DMS153 (cell line): ENCODE measurements at regions not wholly inside any gene's neighbourhood (a gene's known extent, or its start where the extent isn't known, plus 50 kb on each side); places are given as distances from the start of the nearest gene placed in this dataset.
"Not testable (repeated sequence)": the region's sequence is repeated elsewhere in the genome, so short reads cannot be mapped to it uniquely, and the experiment has no call there.

Source experiments
- DNase-seq: peaks from one replicate; lab custom pipeline; 2025; lab: John Stamatoyannopoulos, UW

DNA sequence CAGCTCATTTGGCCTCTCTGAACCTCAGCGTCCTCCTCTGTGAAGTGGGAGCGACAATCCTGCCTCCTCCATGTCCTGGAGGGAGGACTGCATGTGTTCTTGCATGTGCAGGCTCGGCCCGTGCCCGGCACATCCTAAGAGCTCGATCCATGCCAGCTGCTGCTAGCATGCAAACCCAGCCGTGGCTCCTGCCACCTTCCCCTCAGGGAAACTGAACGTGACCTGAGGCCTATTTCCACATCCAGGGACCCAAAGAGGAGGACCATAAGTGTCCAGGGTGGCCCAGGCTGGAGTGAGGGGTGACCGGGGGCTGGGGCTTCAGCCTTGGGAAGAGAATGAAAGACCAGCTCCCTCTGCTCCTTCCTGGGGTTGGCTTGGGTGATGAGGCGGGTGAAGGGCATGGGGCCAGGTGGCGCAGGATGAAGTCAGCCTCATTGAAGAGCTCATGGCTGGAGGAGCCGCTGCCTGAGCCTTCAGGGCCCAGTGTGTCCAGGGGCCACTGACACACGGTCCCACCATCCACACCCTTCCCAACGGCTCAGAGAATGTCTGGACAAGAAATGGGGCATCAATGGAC, 115.7 kb upstream of the AKAP13 start:
- not testable (repeated sequence) for DNase-seq

DNA sequence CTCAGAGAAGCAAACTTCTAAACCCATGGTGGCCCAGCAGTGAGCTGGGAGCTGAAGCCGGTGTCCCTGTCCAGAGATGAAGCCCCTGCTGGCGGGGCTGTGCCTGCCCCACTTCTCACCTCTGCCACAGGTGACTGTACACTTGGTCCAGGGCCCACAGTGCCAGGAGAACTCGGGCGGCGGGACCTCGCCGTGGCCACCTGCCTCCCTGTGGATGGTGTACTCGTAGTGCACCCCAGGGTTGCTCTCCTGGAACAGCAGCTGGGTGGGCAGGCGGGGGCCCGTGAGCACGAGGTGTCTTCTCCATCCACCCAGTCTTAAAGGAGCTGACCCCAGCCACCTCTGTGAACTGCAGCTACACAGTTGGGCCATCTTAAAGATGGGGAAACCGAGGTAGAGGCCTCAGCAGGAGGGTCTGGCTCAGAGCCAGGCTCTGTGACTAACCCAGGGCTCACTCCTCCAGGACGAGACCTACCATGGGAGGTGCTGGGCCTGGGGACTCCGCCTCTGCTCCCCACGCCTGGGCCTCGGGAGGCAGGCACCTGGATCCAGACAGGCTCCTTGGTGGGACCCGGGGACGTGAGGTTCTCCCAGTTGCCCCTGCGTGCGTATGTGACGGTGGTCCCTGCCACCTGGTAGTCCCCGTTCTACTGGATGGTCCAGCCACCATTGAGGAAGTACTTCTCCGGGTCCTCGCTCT, 113.1 kb upstream of the AKAP13 start:
- DNase-seq = not testable (repeated sequence)

DNA sequence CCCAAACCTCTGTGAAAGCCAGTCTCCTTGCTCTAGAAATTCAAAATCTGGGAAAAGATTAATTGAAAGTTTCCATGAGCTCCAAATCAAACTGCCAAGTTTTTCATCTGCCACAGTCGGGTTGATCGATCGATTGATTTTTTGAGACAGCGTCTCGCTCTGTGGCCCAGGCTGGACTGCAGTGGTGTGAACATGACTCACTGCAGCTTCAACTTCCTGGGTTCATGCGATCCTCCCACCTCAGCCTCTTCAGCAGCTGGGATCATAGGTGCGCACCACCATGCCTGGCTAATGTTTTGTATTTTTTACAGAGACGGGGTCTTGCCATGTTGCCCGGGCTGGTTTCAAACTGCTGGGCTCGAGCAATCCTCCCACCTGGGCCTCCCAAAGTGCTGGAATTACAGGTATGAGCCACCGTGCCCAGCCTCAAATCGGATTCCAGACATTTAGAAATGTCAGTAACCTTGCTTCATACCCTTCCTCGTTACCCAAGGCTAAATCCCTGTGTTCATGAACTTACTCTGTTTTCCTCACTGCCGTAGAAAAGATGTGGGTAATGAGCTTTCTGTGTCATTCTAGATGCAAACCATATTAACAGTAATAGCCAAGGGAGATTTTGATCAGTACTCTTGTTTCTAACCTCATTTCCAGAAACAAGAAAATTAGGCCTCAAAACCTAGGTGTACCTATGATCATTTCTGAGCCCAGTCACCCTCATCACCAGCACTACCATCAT, 105.9 kb upstream of the AKAP13 start:
- no peak for DNase-seq

DNA sequence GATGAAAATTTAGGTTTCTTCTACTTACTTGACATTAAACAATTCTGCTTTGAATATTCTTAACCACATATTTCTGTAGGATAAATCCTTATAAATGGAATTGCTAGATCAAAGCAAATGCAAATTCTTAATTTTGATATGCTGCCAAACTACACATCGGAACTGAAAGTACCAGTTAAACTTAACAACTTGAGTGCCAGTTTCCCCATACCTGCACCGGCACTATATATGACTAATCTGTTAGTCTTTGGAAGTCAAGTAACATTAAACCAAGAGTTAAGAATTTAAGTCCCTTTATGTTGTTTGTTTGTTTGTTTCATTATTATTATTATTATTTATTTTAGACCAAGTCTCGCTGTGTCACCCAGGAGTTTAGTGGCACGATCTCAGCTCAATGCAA, 103.9 kb upstream of the AKAP13 start:
- no peak for DNase-seq

DNA sequence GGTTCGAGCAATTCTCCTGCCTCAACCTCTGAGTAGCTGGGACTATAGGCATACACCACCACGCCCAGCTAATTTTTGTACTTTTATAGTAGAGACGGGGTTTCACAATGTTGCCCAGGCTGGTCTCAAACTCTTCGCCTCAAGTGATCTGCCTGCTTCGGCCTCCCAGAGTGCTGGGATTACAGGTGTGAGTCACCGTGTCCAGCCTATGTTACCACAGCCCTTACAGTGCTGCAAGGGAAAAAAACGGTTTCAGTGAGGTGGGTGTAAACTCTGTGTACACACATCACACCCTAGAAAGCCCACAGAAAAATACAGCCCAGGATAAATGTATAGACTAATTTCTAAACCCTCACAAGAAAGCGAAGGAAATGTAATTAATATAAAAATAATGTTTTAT, 103.5 kb upstream of the AKAP13 start:
- DNase-seq = no peak

DNA sequence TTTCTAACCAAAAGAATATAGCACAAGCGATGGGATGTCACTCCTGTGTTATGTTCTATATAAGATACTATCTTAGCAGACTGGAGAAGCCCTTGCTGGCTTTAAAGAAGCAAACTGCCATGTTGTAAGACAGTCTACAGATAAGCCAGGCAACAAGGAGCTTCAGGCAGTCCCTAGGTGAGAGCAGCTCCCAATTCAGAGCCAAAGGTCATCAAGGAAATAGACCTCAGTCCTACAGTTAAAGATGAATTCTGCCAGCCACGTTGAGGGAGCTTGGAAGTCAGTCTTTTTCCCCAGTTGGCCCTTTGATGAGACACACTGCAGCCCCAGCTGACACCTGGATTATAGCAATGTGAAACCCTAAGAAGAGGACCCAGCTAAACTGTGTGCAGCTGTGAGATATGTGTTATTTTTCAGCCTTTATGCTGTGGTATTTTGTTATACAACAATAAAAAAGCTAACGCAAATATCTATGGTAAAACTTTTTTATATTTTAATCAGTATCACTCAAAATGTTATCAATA, 102.5 kb upstream of the AKAP13 start:
- no peak for DNase-seq

DNA sequence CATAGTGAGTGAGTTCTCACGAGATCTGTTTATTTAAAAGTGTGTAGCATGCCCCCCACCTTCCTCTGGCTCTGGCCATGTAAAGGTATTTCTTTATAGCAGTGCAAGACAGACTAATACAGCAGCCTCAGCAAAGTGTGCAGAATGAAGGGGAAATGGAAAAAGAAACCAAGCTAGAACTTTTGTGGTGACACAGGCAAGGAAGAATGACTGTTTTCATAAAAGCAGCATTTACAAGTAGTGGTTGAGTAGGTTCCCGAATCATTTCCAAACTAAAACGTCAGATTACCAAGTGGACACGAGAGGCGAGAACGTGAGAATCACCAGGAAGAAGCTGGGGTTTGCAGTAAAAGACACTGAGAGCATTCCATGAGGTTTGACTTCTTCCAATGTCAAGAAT, 100.2 kb upstream of the AKAP13 start:
- no peak for DNase-seq

DNA sequence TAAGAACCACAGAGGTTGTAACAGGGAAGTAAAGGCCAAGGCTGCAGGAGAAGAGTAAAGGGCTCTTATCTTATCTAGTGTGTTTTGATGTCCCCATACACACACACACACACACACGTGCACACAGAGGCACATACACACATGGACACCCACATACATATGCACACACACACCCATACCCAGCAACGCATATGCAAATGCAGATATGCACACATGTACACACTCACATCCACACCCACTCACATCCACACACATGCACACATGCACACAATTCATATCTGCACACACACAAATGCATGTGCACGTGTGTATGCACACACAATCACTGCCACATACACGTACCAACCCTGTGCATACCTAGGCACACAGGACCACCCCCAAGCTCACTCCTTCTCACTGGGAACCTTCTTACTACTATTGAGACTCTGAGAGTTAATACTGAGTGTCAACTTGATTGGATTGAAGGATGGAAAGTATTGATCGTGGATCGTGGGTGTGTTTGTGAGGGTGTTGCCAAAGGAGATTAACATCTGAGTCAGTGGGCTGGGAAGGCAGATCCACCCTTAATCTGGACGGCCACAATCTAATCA, 99.0 kb upstream of the AKAP13 start:
- no peak for DNase-seq

DNA sequence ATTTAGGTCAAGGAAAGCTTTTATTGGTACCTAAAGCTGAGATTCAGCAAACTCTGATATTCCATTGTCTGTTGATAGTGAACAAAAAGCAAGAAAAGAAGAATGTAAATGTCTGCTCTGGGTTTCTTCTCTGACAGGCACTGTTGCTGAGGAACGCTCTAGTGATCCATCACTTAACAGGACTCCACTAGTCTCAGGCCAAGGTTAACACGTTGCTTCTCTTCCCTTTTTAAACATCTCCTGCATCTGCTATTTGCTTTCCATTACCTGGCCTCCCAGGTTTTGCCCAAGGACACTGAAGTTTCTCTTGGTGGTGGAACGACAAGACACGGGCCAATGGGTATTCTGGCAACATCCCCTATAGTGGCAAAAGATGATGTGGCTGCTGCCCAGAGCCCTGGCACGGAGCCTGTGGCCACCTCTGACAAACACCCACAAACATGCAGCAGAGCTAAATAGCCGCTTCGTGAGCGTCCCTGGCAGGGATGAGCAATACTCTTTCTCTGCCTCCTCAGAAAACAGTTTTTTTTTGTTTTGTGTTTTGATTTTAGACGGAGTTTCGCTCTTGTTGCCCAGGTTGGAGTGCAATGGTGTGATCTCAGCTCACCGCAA, 97.8 kb upstream of the AKAP13 start:
- no peak for DNase-seq

DNA sequence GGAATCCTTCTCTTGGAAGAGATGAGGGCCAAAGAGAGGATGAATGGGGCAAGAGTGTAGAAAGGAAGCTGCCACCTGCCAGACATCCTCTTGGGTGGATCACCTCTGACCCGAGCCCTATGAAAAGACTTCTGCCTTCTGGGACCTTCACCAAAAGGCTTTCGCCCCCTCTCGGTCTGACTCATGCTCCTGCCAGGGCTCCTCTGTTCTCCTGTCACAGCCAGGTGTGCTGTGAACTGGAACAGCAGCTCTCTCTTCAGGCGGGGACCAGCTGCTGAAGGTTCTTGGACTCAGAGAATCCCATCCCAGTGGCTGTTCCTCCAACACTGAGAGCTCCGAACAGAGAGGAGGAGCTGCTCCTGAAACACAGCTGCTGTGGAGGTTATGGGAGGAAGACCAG, 96.6 kb upstream of the AKAP13 start:
- DNase-seq = not testable (repeated sequence)

DNA sequence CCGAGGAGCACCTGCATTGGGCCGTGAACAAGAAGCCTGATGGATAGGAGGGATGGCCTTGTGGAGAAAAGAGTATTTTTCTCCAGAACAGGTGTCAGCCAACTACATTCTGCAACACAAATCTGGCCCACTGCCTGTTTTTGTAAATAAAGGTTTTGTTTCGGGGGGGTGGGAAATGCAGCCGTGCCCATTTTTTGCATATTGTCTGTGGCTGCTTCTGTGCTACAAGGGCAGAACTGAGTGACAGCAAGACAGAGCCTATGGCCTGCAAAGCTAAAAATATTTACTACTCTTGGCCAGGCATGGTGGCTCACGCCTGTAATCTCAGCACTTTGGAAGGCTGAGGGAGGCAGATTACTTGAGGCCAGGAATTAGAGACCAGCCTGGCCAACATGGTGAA, 95.9 kb upstream of the AKAP13 start:
- DNase-seq = no peak

DNA sequence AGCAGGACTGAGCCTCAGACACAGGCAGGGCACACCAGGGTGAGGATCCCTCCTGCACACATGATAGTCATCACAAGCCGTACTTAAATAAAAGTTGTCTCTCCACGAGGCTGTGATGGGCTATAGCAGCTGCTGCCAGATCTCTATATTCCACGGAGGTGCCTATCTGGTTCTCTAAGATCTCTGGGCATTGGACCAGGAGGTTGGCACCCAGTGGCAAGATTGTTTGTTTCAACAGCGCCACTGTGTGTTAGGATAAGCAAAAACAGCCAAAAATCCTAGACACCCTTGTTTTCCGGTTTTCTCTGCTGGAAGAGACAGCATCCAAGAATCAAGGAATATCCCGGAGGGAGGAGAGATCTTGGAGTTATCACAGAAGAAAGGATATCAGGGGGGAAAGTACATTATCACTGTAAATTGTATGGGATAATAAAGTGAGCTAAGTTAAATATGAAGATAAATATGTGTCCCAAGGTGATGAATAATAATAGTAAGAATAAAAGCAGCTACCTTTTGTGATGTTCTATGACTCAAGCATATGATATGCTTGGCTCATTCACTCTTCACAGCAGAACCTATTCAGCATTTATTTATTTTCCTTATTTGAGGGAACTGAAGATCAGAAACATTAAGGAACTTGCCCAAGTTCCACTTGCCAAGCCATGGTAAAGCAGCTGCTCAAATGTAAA, 90.6 kb upstream of the AKAP13 start:
- DNase-seq = no peak

DNA sequence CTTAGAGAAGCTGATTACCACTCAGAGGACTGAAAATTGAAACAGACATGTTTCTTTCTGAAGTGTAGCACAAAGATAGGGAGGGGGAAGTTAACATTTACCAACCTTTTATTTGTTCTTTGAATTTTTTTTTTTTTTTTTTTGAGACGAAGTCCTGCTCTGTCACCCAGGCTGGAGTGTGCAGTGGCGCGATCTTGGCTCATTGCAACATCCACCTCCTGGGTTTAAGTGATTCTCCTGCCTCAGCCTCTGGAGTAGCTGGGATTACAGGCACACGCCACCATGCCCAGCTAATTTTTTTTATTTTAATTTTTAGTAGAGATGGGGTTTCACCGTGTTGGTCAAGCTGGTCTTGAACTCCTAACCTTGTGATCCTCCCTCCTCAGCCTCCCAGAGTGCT, 87.8 kb upstream of the AKAP13 start:
- DNase-seq = not testable (repeated sequence)

DNA sequence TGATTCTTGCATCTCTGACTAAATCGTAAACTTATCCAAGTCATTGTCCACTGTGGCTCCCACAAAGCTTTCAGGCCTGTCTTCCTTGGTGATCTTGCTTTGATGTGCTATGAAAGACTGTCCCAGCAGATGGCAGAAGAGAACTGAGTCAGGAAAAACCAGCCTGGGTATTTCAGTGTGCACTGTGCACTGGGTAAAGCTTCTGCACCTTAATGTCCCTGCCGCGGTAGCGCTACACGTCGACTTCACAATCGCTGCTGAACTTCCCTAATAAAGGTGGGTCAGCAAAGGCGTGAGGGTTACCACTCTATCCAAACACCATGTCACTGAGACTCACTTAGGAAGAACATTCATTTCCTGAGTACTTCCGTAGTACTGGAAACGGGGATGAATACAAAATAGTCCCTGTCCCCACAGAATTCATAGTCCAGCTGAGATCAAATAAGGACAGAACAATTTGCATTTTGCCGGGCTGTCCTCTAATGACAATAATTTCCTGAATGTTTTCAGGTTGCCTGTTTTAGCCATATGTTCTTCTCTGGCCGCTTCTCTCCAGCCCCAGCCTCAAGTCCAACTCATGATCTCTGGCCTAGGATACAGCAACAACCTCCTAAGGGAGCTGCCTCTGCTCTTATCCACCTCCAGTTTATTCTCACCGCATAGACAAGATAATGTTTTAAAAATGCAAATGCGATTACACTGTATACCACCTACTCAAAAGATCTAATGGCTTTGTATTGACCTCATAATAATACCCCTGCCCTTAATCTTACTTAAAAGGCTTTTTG, 83.6 kb upstream of the AKAP13 start:
- DNase-seq = peak; percentile 12

DNA sequence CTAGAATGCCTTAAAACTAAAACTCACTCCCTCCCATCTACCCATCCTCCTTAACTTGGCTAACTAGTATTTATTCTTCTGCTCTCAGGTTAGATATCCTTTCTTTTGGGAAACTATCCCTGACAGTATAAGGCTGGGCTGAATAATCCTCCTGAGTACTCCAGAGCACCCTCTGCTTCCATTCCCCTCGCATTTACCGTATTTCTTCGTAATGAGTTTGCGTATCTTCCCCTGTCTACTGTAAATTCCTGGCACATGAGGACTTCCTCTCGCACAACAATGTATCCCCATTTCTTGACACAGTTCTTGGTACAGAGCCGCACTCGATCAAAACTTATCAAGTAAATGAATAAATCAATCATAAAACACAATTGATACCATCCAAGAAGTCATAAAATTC, 82.9 kb upstream of the AKAP13 start:
- no peak for DNase-seq

DNA sequence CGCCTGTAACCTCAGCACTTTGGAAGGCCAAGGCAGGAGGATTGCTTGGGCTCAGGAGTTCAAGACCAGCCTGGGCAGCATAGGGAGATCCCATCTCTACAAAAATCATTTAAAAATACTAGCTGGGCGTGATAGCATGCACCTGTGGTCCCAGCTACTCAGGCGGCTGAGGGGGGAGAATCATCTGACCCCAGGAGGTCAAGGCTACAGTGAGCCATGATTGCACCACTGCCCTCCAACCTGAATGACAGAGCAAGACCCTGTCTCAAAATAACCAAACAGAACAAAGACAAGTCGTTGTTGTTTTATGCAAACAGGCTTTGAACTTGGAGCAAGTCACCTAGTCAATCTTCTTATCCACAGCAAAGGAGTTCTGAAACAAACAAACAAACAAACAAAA, 82.0 kb upstream of the AKAP13 start:
- DNase-seq = no peak

DNA sequence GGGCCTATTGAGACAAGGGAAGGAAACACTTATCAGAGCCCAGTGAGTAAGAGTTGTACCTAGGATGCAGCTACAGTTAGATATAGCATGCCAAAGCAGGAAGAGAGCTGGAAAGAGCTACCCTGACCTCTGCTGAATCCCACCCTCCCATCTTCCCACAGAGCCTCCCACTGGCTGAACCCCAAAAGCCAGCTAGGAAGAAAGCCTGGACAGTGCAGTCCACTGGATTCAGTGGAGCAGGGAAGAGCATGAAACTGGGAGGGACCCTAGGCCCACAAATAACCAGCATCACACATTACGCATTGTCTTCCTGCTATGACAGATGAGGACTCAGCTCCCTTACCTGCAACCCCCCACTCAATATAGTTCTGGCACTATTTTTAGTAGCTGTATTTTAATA, 81.5 kb upstream of the AKAP13 start:
- DNase-seq = no peak

DNA sequence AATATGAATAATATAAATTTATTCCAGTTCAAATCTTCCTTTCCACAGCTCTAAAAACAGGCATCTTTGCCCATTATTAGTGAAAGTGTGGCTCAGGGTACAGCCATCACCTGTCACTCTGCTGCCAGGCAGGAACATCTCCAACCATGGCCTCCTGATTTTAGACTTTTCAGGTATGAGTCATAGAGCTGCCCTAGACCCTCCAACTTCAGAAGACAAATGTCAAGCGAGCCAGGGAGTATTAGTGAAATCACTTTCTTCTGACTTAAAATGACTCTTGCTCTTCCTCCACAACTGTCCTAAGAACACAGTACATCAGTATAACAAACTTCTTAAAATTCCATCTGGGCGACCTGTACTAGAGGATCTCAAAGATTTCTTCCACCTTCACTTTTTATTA, 78.1 kb upstream of the AKAP13 start:
- no peak for DNase-seq

DNA sequence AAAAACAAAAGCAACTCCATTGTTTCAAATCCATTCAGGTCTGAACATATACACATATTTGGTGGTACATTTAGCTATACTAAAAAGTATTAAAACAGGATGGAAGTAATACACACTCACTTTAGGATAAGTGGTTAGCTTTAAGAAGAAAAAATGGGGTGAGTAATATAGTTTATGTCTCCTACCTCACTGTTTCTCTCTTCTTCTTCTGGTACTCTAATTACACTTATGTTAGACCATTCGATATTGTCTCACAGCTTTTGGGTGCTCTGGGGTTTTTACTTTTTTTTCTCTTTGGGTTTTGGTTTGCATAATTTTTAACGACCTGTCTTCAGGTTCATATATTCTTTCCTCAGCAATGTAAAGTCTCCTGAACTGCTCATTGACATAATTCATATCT, 75.4 kb upstream of the AKAP13 start:
- DNase-seq = no peak

DNA sequence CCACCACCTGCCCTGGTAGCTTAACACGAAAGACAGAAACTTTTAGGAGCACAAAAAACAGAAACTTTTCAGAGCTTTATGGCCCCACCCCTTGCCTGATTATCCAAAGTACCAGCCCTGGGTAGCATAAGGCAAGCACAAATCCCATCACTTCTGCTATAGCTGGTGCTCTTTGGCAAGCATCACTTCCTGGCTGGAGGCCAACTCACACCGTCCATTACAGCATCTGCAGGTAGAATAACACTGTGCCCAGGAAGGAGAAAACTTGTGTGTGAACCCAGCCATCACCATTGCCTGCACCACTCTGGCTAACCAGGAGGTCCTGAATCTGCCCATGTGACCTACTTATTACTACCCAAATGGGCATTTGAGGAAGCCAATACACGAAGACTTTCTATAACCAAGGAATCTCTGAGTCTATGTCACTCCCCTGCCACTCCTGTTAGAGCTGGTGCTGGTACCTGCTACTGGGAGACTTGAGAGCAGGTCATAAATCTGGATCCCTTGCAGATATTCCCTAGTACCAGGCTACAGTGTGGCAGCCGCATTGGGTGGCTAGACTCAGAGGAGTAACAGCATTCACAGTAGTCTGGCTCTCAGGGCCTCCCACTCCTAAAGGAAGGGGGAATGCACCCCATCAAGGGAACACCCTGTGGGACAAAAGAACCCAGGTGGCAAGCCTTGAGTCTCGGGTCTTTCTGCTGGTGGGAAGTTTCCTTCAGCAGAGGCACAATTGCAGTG, 73.3 kb upstream of the AKAP13 start:
- no peak for DNase-seq
